ENCODE measurements at regions not wholly inside any gene's neighbourhood (a gene's known extent, or its start where the extent isn't known, plus 50 kb on each side); places are given as distances from the start of the nearest gene placed in this dataset.

- TF ChIP-seq CTCF (IDR thresholded peaks at IDR 0.05) (no peak), POLR2A (IDR thresholded peaks at IDR 0.05) (no peak)
Measured at GRCh38 chr1:234848972-234849649, 239.1 kb upstream of the IRF2BP2 start.
